HCT116 (cell line): ENCODE measurements at regions not wholly inside any gene's neighbourhood (a gene's known extent, or its start where the extent isn't known, plus 50 kb on each side); places are given as distances from the start of the nearest gene placed in this dataset.

Experiments
- EZH2phosphoT487 ChIP-seq: fragments of 200-600 bp; IDR thresholded peaks from 2 replicates; pipeline ENCODE4 v1.6.1; 2018; ENCODE audit warnings: antibody characterized with exemption, borderline replicate concordance
- MAX ChIP-seq: IDR thresholded peaks from 2 replicates; pipeline ENCODE4 v1.6.1; 2012
- SIN3A ChIP-seq: IDR thresholded peaks from 2 replicates; pipeline ENCODE4 v1.6.1; 2012; ENCODE audit warnings: low read depth
- YY1 ChIP-seq: IDR thresholded peaks from 2 replicates; pipeline ENCODE4 v1.6.1; 2011; ENCODE audit warnings: low read length, low read depth, moderate library complexity, mild to moderate bottlenecking; ENCODE audit not compliant: insufficient replicate concordance; ENCODE audit errors: extremely low read depth
- TF ChIP-seq, protein P1 (sequence below), 3 experiments: fragments of 200-600 bp in 1 of 3; sonication (generic) in 1 of 3; IDR thresholded peaks in 2 of 3; conservative IDR thresholded peaks in 1 of 3; 2 replicates each; pipeline ENCODE4 v1.5.1; 2012 to 2017; ENCODE audit warnings: low read depth in 2 of 3, low read length in 2 of 3, antibody characterized with exemption in 1 of 3, borderline replicate concordance in 1 of 3, control low read depth in 1 of 3, mild to moderate bottlenecking in 1 of 3, mixed read lengths in 1 of 3, mixed run types in 1 of 3, moderate library complexity in 1 of 3; ENCODE audit not compliant: insufficient read depth in 1 of 3

DNA sequence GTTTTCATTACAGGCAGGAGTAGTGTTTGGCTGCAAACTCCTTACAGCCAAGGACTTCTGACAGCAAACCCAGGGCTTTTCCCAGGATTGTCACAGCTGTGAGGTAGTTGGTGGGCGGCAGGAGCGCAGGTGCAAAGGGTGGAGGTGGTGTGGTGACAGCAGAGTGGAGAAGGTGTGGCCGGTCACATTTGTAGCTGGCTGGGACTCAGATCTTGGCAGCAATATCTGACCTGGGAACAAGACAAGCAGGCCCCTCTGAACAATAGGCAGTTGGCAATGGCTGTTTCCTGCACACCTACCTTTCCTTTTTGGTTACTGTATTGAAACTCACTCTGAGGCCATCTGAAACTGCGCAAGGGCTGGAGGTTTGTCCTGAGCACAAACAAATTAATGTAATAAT is 327.3 kb downstream of the COG6 start:
- TF ChIP-seq EZH2phosphoT487 (no peak), SIN3A (no peak), MAX (no peak), YY1 (no peak)
- TF ChIP-seq, protein P1, sequence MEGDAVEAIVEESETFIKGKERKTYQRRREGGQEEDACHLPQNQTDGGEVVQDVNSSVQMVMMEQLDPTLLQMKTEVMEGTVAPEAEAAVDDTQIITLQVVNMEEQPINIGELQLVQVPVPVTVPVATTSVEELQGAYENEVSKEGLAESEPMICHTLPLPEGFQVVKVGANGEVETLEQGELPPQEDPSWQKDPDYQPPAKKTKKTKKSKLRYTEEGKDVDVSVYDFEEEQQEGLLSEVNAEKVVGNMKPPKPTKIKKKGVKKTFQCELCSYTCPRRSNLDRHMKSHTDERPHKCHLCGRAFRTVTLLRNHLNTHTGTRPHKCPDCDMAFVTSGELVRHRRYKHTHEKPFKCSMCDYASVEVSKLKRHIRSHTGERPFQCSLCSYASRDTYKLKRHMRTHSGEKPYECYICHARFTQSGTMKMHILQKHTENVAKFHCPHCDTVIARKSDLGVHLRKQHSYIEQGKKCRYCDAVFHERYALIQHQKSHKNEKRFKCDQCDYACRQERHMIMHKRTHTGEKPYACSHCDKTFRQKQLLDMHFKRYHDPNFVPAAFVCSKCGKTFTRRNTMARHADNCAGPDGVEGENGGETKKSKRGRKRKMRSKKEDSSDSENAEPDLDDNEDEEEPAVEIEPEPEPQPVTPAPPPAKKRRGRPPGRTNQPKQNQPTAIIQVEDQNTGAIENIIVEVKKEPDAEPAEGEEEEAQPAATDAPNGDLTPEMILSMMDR (IDR thresholded peaks at IDR 0.05 in 2 of 3, conservative IDR thresholded peaks at IDR 0.05 in 1 of 3; ENCODE audit: borderline replicate concordance in 1 of 3, insufficient read depth in 1 of 3, low read depth in 2 of 3, low read length in 2 of 3): no peak
